Endothelial cell of umbilical vein (primary cell): ENCODE measurements at regions not wholly inside any gene's neighbourhood (a gene's known extent, or its start where the extent isn't known, plus 50 kb on each side); places are given as distances from the start of the nearest gene placed in this dataset.

Experiments used
- FOS ChIP-seq: IDR thresholded peaks from 2 replicates; pipeline ENCODE4 v1.6.1; 2011; ENCODE audit warnings: mild to moderate bottlenecking, low read length, moderate library complexity, borderline replicate concordance; ENCODE audit not compliant: insufficient read depth
- JUN ChIP-seq: IDR thresholded peaks from 2 replicates; pipeline ENCODE4 v1.6.1; 2011; ENCODE audit warnings: borderline replicate concordance, low read depth; ENCODE audit not compliant: insufficient read length, insufficient read depth
- TF ChIP-seq, protein P1 (sequence below), 2 donors: IDR thresholded peaks; 1 replicate in 1 of 2; 2 replicates in 1 of 2; pipeline ENCODE4 v1.5.1; 2011; ENCODE audit warnings: low read length in 2 of 2, mild to moderate bottlenecking in 2 of 2, moderate library complexity in 2 of 2, control low read depth in 1 of 2, inconsistent platforms in 1 of 2, low read depth in 1 of 2; ENCODE audit not compliant: insufficient read depth in 1 of 2; ENCODE audit errors: extremely low read depth in 1 of 2

DNA sequence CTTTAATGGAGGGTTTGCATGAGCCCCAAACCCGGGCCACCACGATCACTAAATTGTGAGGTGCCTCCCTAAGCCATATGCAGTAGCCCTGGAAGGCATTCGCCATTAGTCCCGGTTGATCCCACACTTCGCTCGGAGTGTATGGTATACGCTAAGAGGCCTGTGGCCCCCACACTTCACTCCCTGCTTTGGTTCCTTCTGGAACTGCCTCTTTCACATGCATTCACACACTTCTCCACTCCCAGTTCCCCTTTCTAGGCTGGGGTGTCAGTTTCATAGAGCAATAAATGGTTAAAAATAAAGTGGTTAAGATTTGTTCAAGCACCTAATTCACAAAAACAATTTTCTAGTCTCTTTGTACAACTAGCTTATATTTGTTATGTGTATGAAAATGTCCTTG lies 212.1 kb upstream of the KCND2 start:
- TF ChIP-seq, protein P1, sequence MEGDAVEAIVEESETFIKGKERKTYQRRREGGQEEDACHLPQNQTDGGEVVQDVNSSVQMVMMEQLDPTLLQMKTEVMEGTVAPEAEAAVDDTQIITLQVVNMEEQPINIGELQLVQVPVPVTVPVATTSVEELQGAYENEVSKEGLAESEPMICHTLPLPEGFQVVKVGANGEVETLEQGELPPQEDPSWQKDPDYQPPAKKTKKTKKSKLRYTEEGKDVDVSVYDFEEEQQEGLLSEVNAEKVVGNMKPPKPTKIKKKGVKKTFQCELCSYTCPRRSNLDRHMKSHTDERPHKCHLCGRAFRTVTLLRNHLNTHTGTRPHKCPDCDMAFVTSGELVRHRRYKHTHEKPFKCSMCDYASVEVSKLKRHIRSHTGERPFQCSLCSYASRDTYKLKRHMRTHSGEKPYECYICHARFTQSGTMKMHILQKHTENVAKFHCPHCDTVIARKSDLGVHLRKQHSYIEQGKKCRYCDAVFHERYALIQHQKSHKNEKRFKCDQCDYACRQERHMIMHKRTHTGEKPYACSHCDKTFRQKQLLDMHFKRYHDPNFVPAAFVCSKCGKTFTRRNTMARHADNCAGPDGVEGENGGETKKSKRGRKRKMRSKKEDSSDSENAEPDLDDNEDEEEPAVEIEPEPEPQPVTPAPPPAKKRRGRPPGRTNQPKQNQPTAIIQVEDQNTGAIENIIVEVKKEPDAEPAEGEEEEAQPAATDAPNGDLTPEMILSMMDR (IDR thresholded peaks at IDR 0.05; ENCODE audit: extremely low read depth in 1 of 2, insufficient read depth in 1 of 2, low read depth in 1 of 2, low read length in 2 of 2): no peak
- TF ChIP-seq FOS (no peak), JUN (no peak)
